Ectodermal cell (in vitro differentiated cells): ENCODE measurements at regions not wholly inside any gene's neighbourhood (a gene's known extent, or its start where the extent isn't known, plus 50 kb on each side); places are given as distances from the start of the nearest gene placed in this dataset.

Experiments
- H3K27ac ChIP-seq: 2 replicates; pipeline ENCODE4 v1.7.0; 2013; ENCODE audit warnings: mild to moderate bottlenecking, low read depth, low read length; ENCODE audit not compliant: insufficient read depth, poor library complexity, severe bottlenecking
- H3K27me3 ChIP-seq: 2 replicates; pipeline ENCODE4 v1.7.0; 2013; ENCODE audit warnings: mild to moderate bottlenecking, low read length; ENCODE audit not compliant: insufficient read depth, control insufficient read depth, poor library complexity, severe bottlenecking
- H3K36me3 ChIP-seq: one replicate; pipeline ENCODE4 v1.7.0; 2013; ENCODE audit warnings: low read length; ENCODE audit not compliant: control insufficient read depth, insufficient read depth
- H3K4me1 ChIP-seq: one replicate; pipeline ENCODE4 v1.7.0; 2013; ENCODE audit warnings: low read length; ENCODE audit not compliant: control insufficient read depth, insufficient read depth
- H3K4me3 ChIP-seq: 2 replicates; pipeline ENCODE4 v1.7.0; 2013; ENCODE audit warnings: low read depth, low read length, control low read depth; ENCODE audit not compliant: insufficient read depth
- H3K9me3 ChIP-seq: 2 replicates; pipeline ENCODE4 v1.7.0; 2013; ENCODE audit warnings: mild to moderate bottlenecking, low read length, moderate library complexity; ENCODE audit not compliant: control insufficient read depth
- WGBS, 2 experiments: methylation state at CpG; one replicate each; pipeline ENCODE4 v1.1.7; 2013; ENCODE audit warnings: missing lambda C conversion rate in 2 of 2; 5-methylcytosine and 5-hydroxymethylcytosine counted together

DNA sequence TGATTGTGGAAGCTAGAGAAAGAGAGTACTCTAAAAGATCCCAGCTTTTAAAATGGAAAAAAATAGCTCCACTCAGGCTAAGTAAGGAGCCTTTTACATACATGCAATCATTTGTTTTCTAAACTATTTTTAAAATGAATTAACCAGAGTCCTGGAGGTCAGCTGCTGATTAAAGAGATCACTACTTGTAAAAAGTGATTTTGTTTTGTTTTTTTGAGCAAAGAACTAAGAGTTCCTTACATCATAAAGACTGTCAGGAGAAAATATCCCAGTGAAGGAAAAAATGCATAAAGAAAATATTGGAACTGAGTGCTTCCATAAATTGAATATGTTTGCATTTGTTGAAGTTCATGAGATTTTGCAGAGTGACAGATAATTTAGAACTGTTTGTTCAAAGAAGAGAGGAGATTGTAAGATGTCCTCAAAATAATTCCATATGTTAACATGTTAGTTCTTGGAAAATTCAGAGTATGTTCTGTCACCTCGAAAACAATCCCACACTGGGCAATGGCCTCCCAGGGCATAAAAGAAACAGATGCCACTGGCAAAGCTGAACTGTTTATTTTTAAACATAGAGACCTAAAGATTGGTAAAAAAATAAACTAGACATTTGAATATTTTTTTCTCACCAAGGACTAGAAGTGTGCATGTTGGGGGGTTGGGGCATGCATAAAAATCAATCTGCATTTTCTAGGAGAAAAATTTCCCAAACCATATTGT, 264.7 kb downstream of the NPR3 start:
- Histone ChIP-seq H3K9me3 (no peaks in the 10 kb centered on the region), H3K27me3 (no peaks in the 10 kb centered on the region), H3K4me1 (no peaks in the 10 kb centered on the region), H3K27ac (no peak overlapping the region), H3K4me3 (no peak overlapping the region), H3K36me3 (no peaks in the 10 kb centered on the region)
- WGBS, 2 experiments = 100% methylated on average over 1 of the region's 1 CpG; no CpG with 5 or more reads in 1 of the 2 experiments

GRCh38 chr5:32981061-32981460, 269.9 kb downstream of the NPR3 start:
- Histone ChIP-seq H3K27me3 (no peaks in the 10 kb centered on the region), H3K4me1 (no peaks in the 10 kb centered on the region), H3K4me3 (no peak overlapping the region), H3K27ac (no peak overlapping the region), H3K36me3 (no peaks in the 10 kb centered on the region), H3K9me3 (no peaks in the 10 kb centered on the region)

DNA sequence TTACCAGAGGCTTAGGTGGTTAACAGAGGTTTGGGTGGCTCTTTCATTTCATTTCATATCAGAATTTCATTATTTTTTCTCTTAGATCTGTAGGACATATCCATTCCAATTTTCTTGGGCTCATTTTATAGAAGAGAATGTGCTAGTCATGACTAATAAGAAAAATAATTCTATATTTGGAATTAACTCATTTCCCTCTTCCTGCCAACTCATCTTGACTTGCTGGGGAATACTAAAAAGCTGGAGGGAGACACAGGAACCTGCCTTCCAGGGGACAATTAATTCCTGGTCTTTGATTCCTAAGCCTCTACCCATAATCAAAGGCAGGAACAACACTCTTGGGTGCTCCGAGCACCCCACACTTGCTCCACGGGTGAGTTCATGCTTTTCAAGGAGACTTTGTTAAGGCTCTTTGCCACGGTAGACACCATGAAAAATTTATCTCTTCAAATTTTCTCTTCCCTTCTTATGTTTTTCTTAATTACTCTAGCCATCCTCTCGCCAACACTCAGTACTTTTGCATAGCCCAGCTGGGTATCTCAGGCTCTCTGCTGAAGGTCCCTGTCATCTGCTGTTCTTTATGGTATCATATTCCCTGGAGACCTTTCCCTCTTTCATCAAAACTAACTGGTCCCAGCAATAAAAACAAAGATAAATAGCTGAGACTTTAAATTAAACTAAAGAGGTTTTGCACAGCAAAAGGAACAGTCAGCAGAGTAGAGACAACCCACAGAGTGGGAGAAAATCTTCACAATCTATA, 273.9 kb downstream of the NPR3 start:
- Histone ChIP-seq H3K27ac (no peak overlapping the region), H3K4me3 (no peak overlapping the region), H3K9me3 (no peaks in the 10 kb centered on the region), H3K36me3 (no peaks in the 10 kb centered on the region), H3K4me1 (no peaks in the 10 kb centered on the region), H3K27me3 (no peaks in the 10 kb centered on the region)
- 89% methylated on average over 4 of the region's 4 CpGs for WGBS, 2 experiments

GRCh38 chr5:32989815-32990214, 278.7 kb downstream of the NPR3 start:
- H3K4me1 ChIP-seq = no peaks in the 10 kb centered on the region
- no peak overlapping the region for H3K27ac ChIP-seq
- no peaks in the 10 kb centered on the region for H3K9me3 ChIP-seq
- no peaks in the 10 kb centered on the region for H3K27me3 ChIP-seq
- H3K36me3 ChIP-seq = no peaks in the 10 kb centered on the region
- no peak overlapping the region for H3K4me3 ChIP-seq
- 87 to 92% methylated on average over 5 of the region's 5 CpGs for WGBS, 2 experiments

DNA sequence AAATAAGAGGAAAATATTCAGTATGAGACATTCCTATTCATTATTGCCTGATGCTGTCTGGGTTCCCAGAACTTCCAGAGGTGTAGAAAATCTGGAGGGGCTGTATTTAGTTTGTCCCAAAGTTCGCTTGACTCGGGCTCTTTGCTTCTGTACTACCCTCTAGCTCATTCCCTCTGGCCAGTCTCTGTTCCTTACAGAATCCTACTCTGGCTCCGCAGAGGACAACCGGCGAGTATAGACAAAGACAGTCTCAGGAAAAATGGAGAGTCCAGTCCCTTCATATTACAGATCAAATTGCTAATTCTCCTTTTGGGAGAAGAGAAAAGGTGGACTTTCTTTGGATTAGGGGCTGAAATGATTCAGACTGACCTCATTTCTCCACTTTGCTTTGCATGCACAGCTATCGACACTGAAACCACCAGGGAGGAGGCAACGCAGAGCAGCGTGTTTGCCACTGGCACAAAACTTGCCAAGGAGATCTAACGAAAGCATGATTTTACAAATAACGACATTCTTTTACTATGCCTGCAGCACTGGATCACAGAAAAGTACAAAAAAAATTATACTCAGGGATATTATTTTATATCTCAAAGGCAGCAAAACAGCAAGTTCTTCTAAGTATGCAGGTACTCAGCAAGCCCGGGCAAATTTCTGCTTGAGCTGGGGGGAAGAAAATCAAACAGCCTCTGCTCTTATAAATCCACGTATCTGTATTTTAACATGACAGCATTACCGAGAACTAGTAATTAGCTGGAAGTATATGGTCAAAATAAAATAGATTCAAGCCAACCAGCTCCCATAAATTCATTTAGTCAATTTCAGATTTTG, 279.7 kb downstream of the NPR3 start:
- H3K4me1 ChIP-seq = no peaks in the 10 kb centered on the region
- H3K36me3 ChIP-seq = no peaks in the 10 kb centered on the region
- H3K27ac ChIP-seq = no peak overlapping the region
- no peaks in the 10 kb centered on the region for H3K27me3 ChIP-seq
- H3K4me3 ChIP-seq = no peak overlapping the region
- H3K9me3 ChIP-seq = no peaks in the 10 kb centered on the region
- 91 to 94% methylated on average over 12 to 13 of the region's 13 CpGs for WGBS, 2 experiments

GRCh38 chr5:32991421-32991815, 280.3 kb downstream of the NPR3 start:
- no peak overlapping the region for H3K27ac ChIP-seq
- no peak overlapping the region for H3K4me3 ChIP-seq
- 96 to 99% methylated on average over 9 of the region's 9 CpGs for WGBS, 2 experiments
- no peaks in the 10 kb centered on the region for H3K27me3 ChIP-seq
- H3K9me3 ChIP-seq = no peaks in the 10 kb centered on the region
- H3K36me3 ChIP-seq = no peaks in the 10 kb centered on the region
- no peaks in the 10 kb centered on the region for H3K4me1 ChIP-seq

- Histone ChIP-seq H3K27ac (no peak overlapping the region), H3K4me1 (no peaks in the 10 kb centered on the region), H3K4me3 (no peak overlapping the region), H3K9me3 (no peaks in the 10 kb centered on the region), H3K36me3 (no peaks in the 10 kb centered on the region), H3K27me3 (no peaks in the 10 kb centered on the region)
- WGBS, 2 experiments = 89 to 94% methylated on average over 1 of the region's 1 CpG
Observed at GRCh38 chr5:32996336-32996735, 285.2 kb downstream of the NPR3 start.

DNA sequence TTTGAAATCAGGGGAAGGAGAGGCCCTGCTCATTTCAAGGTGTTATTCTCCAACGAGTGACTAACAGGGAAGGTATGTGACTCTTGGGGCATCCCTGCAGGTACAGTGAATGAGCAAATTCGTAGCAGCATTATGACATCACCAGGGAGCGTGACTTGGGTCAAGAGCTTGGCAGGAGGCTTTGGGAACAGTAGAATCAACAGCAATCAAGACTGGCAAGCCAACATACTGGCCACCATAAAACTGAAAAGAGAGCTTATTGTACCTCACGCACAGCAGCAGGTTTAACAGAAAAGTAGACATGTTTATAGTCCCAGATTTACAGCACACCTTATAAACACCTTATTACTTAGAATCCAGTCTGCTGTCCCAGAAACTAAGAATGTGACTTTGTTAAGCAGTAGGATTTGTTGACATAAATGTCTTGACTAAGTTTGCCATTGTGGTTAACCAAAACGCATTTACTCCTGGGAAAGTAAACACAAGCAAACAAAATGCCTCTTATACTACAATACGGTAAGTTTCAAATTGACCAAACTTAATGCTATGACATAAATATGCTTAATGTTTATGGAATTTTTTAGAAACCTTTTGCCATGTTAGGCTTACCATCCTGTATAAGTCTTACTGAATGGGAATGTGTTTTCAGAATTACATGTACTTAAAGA, 297.8 kb downstream of the NPR3 start:
- Histone ChIP-seq H3K4me3 (no peak overlapping the region), H3K27me3 (no peaks in the 10 kb centered on the region), H3K36me3 (no peaks in the 10 kb centered on the region), H3K27ac (no peak overlapping the region), H3K4me1 (no peaks in the 10 kb centered on the region), H3K9me3 (no peaks in the 10 kb centered on the region)
- 74 to 82% methylated on average over 4 to 6 of the region's 6 CpGs for WGBS, 2 experiments

GRCh38 chr5:33010846-33011245, 299.7 kb downstream of the NPR3 start:
- no peaks in the 10 kb centered on the region for H3K36me3 ChIP-seq
- H3K27me3 ChIP-seq = no peaks in the 10 kb centered on the region
- no peak overlapping the region for H3K27ac ChIP-seq
- no peaks in the 10 kb centered on the region for H3K9me3 ChIP-seq
- no peak overlapping the region for H3K4me3 ChIP-seq
- H3K4me1 ChIP-seq = no peaks in the 10 kb centered on the region
- WGBS, 2 experiments = 100% methylated on average over 1 of the region's 1 CpG

DNA sequence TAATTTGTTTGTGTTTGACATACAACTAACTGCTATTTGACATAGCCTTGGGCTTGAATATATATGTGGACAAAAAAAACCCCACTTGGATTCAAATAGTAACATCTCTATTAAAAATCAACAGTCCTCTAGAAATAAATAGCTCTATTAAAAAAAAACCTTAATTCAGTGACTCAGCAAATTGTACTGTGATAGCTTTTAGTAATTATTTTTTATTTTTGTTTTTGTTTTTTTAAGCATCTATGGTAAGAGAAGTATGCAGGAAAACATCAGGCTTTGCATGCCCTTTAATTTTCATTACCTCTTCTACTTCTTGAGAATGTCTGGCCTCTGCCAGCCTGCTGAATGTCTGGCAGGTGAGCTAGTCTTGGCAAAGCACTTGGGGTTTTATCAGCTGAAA, 300.7 kb downstream of the NPR3 start:
- Histone ChIP-seq H3K36me3 (no peaks in the 10 kb centered on the region), H3K4me3 (no peak overlapping the region), H3K27me3 (no peaks in the 10 kb centered on the region), H3K9me3 (no peaks in the 10 kb centered on the region), H3K27ac (no peak overlapping the region), H3K4me1 (no peaks in the 10 kb centered on the region)
